Trophoblast cell (in vitro differentiated cells and primary cell): ENCODE measurements at regions not wholly inside any gene's neighbourhood (a gene's known extent, or its start where the extent isn't known, plus 50 kb on each side); places are given as distances from the start of the nearest gene placed in this dataset.
A peak's percentile ranks its signal among the peaks of the same experiment; 100 is the strongest.

Experiments
- DNase-seq, 2 donors: peaks; one replicate each; pipeline ENCODE4 v3.0.0-alpha.2; 2016
- H2AFZ ChIP-seq: 2 replicates; pipeline ENCODE4 v1.6.1; 2013; ENCODE audit warnings: low read length, moderate library complexity, mild to moderate bottlenecking; ENCODE audit not compliant: insufficient read depth, poor library complexity
- H2AK5ac ChIP-seq: 2 replicates; pipeline ENCODE4 v1.6.1; 2013; ENCODE audit warnings: mild to moderate bottlenecking, low read length
- H2BK120ac ChIP-seq: 2 replicates; pipeline ENCODE4 v1.6.1; 2013; ENCODE audit warnings: low read length, mild to moderate bottlenecking, moderate library complexity; ENCODE audit not compliant: insufficient read depth, poor library complexity
- H2BK12ac ChIP-seq: 2 replicates; pipeline ENCODE4 v1.6.1; 2013; ENCODE audit warnings: mild to moderate bottlenecking, low read length, moderate library complexity
- H2BK5ac ChIP-seq: 2 replicates; pipeline ENCODE4 v1.6.1; 2013; ENCODE audit warnings: low read length, low read depth, moderate library complexity, mild to moderate bottlenecking; ENCODE audit not compliant: poor library complexity
- H3K14ac ChIP-seq: 2 replicates; pipeline ENCODE4 v1.6.1; 2013; ENCODE audit warnings: mild to moderate bottlenecking, low read length
- H3K18ac ChIP-seq: 2 replicates; pipeline ENCODE4 v1.6.1; 2013; ENCODE audit warnings: mild to moderate bottlenecking, low read length
- H3K23ac ChIP-seq: 2 replicates; pipeline ENCODE4 v1.6.1; 2013; ENCODE audit warnings: low read length
- H3K27ac ChIP-seq: 2 replicates; pipeline ENCODE4 v1.5.1; 2013; ENCODE audit warnings: low read depth, mild to moderate bottlenecking, inconsistent platforms, low read length, moderate library complexity
- H3K27me3 ChIP-seq: 2 replicates; pipeline ENCODE4 v1.6.1; 2013; ENCODE audit warnings: inconsistent platforms, mild to moderate bottlenecking, low read length, moderate library complexity; ENCODE audit not compliant: insufficient read depth
- H3K36me3 ChIP-seq, 2 experiments: 1 replicate in 1 of 2; 2 replicates in 1 of 2; pipeline ENCODE4 v1.6.1; 2013; ENCODE audit warnings: low read length in 2 of 2, mild to moderate bottlenecking in 2 of 2, moderate library complexity in 1 of 2; ENCODE audit not compliant: insufficient read depth in 2 of 2, control insufficient read depth in 1 of 2
- H3K4ac ChIP-seq: 2 replicates; pipeline ENCODE4 v1.6.1; 2013; ENCODE audit warnings: low read depth, mild to moderate bottlenecking, low read length, moderate library complexity
- H3K4me1 ChIP-seq, 2 experiments: 1 replicate in 1 of 2; 2 replicates in 1 of 2; pipeline ENCODE4 v1.6.1; 2013; ENCODE audit warnings: low read length in 2 of 2, mild to moderate bottlenecking in 2 of 2, moderate library complexity in 1 of 2; ENCODE audit not compliant: insufficient read depth in 2 of 2, control insufficient read depth in 1 of 2
- H3K4me2 ChIP-seq: 2 replicates; pipeline ENCODE4 v1.6.1; 2013; ENCODE audit warnings: inconsistent platforms, mild to moderate bottlenecking, low read length, moderate library complexity
- H3K4me3 ChIP-seq: 2 replicates; pipeline ENCODE4 v1.5.1; 2013; ENCODE audit warnings: mild to moderate bottlenecking, low read depth, low read length, inconsistent platforms
- H3K79me1 ChIP-seq: one replicate; pipeline ENCODE4 v1.6.1; 2013; ENCODE audit warnings: low read length
- H3K79me2 ChIP-seq: 2 replicates; pipeline ENCODE4 v1.6.1; 2013; ENCODE audit warnings: low read length, mild to moderate bottlenecking; ENCODE audit not compliant: control insufficient read depth, insufficient read depth, poor library complexity
- H3K9ac ChIP-seq: 2 replicates; pipeline ENCODE4 v1.6.1; 2013; ENCODE audit warnings: mild to moderate bottlenecking, low read length
- H3K9me3 ChIP-seq: 2 replicates; pipeline ENCODE4 v1.6.1; 2013; ENCODE audit warnings: low read depth, mild to moderate bottlenecking, control low read depth, inconsistent platforms, low read length; ENCODE audit not compliant: insufficient read depth
- H4K12ac ChIP-seq: 2 replicates; pipeline ENCODE4 v1.6.1; 2013; ENCODE audit warnings: low read depth, mild to moderate bottlenecking, low read length, moderate library complexity
- H4K8ac ChIP-seq: 2 replicates; pipeline ENCODE4 v1.6.1; 2013; ENCODE audit warnings: low read depth, mild to moderate bottlenecking, low read length, moderate library complexity
- H4K91ac ChIP-seq: one replicate; pipeline ENCODE4 v1.6.1; 2013; ENCODE audit warnings: low read depth, mild to moderate bottlenecking, low read length, moderate library complexity
- WGBS: extraction: QIAGEN DNeasy Blood & Tissue Kit; methylation state at CpG from one replicate; pipeline ENCODE4 v1.1.7; 2013; ENCODE audit warnings: missing lambda C conversion rate; ENCODE audit not compliant: insufficient read length, insufficient coverage; ENCODE audit errors: extremely low coverage; 5-methylcytosine and 5-hydroxymethylcytosine counted together

DNA sequence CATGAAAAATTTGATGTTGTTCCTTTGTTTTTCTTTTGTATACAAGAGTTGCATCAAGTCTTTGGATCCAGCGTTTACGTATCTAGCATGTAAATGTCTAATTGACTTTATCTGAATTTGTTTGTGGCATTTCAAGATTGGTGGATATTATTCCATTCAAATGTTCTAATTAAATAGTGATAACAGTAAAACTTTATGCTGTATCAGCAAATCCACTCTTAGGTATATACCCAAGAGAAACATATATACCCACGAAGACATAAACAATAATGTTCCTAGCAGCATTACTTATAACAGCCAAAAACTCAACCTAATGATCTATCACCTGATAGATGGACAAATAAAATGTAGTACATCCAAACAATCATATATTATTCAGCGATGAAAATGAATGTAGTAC is 579.4 kb upstream of the LRATD1 start:
- no peak overlapping the region for H3K4me3 ChIP-seq
- H3K4me2 ChIP-seq = no peak overlapping the region
- no peak for DNase-seq
- no peaks in the 10 kb centered on the region for H3K27me3 ChIP-seq
- no CpG with 5 or more reads among the region's 4 CpGs for WGBS
- no peak overlapping the region for H3K27ac ChIP-seq
- H2AFZ ChIP-seq = no peak overlapping the region
- H3K23ac ChIP-seq = no peak overlapping the region
- H3K79me2 ChIP-seq = no peaks in the 10 kb centered on the region
- H4K91ac ChIP-seq = no peak overlapping the region
- H2AK5ac ChIP-seq = no peak overlapping the region
- no peak overlapping the region for H2BK12ac ChIP-seq
- no peak overlapping the region for H4K12ac ChIP-seq
- no peak overlapping the region for H2BK5ac ChIP-seq
- H4K8ac ChIP-seq = no peak overlapping the region
- H3K9me3 ChIP-seq = no peaks in the 10 kb centered on the region
- no peak overlapping the region for H3K9ac ChIP-seq
- no peaks in the 10 kb centered on the region for H3K36me3 ChIP-seq
- H3K4me1 ChIP-seq = no peaks in the 10 kb centered on the region
- no peaks in the 10 kb centered on the region for H3K79me1 ChIP-seq
- H3K4ac ChIP-seq = no peak overlapping the region
- no peak overlapping the region for H3K18ac ChIP-seq
- H2BK120ac ChIP-seq = no peak overlapping the region
- H3K14ac ChIP-seq = no peak overlapping the region

GRCh38 chr2:14064346-14064745 is 568.2 kb upstream of the LRATD1 start:
- Histone ChIP-seq H4K91ac (no peak overlapping the region), H3K36me3 (no peaks in the 10 kb centered on the region), H3K14ac (no peak overlapping the region), H2BK120ac (no peak overlapping the region), H3K27me3 (no peaks in the 10 kb centered on the region), H3K23ac (no peak overlapping the region), H4K8ac (no peak overlapping the region), H3K27ac (no peak overlapping the region), H4K12ac (no peak overlapping the region), H3K4me1 (no peaks in the 10 kb centered on the region), H3K9ac (no peak overlapping the region), H3K4ac (no peak overlapping the region), H2BK5ac (no peak overlapping the region), H3K9me3 (no peaks in the 10 kb centered on the region), H2AFZ (no peak overlapping the region), H2BK12ac (no peak overlapping the region), H3K79me1 (no peaks in the 10 kb centered on the region), H3K4me2 (no peak overlapping the region), H2AK5ac (no peak overlapping the region), H3K79me2 (no peaks in the 10 kb centered on the region), H3K18ac (no peak overlapping the region), H3K4me3 (no peak overlapping the region)
- DNase-seq = no peak
- no CpG with 5 or more reads among the region's 2 CpGs for WGBS

GRCh38 chr2:14072338-14072737 is 560.2 kb upstream of the LRATD1 start:
- Histone ChIP-seq H3K9ac (no peak overlapping the region), H3K79me1 (no peaks in the 10 kb centered on the region), H3K4ac (no peak overlapping the region), H3K18ac (no peak overlapping the region), H3K79me2 (no peaks in the 10 kb centered on the region), H2AK5ac (no peak overlapping the region), H4K8ac (no peak overlapping the region), H4K91ac (no peak overlapping the region), H2AFZ (no peak overlapping the region), H4K12ac (no peak overlapping the region), H3K4me1 (no peaks in the 10 kb centered on the region), H3K36me3 (no peaks in the 10 kb centered on the region), H3K27me3 (no peaks in the 10 kb centered on the region), H2BK5ac (no peak overlapping the region), H3K14ac (no peak overlapping the region), H3K9me3 (no peaks in the 10 kb centered on the region), H2BK12ac (no peak overlapping the region), H3K4me3 (no peak overlapping the region), H3K4me2 (no peak overlapping the region), H3K27ac (no peak overlapping the region), H2BK120ac (no peak overlapping the region), H3K23ac (no peak overlapping the region)
- peak in 1 of 2 donors; percentile 1 for DNase-seq
- WGBS = no CpG with 5 or more reads among the region's 1 CpG

DNA sequence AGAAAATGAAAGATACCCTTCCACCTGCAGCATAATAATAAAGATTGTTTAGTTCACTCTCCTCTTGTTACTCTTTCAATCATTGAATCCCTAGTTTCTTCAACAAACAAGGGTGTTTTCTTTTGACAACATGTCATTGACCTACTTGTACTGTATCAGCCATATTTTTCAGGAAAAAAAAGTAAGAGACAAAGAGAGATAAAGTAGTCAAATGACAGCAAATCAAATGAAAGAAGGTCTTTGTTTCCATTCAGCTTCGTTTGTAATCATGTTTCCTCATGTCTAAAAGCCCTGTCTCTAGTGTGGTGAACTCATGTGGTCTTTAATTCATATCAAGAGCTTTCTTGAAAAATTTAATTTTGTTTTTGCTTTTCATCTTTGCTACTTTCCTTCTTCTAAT is 557.8 kb upstream of the LRATD1 start:
- Histone ChIP-seq H3K4me3 (no peak overlapping the region), H2AFZ (no peak overlapping the region), H2BK120ac (no peak overlapping the region), H3K27ac (no peak overlapping the region), H3K14ac (no peak overlapping the region), H3K9ac (no peak overlapping the region), H3K36me3 (no peaks in the 10 kb centered on the region), H3K79me2 (no peaks in the 10 kb centered on the region), H3K18ac (no peak overlapping the region), H3K23ac (no peak overlapping the region), H3K4ac (no peak overlapping the region), H3K27me3 (no peaks in the 10 kb centered on the region), H4K8ac (no peak overlapping the region), H2BK12ac (no peak overlapping the region), H3K4me2 (no peak overlapping the region), H3K4me1 (no peaks in the 10 kb centered on the region), H3K9me3 (no peaks in the 10 kb centered on the region), H3K79me1 (no peaks in the 10 kb centered on the region), H2BK5ac (no peak overlapping the region), H4K91ac (no peak overlapping the region), H4K12ac (no peak overlapping the region), H2AK5ac (no peak overlapping the region)
- WGBS = no CpG with 5 or more reads among the region's 1 CpG
- no peak for DNase-seq
